Skeletal muscle tissue (tissue), 3 donors: ENCODE measurements at regions not wholly inside any gene's neighbourhood (a gene's known extent, or its start where the extent isn't known, plus 50 kb on each side); places are given as distances from the start of the nearest gene placed in this dataset.

Experiments
- H3K27ac ChIP-seq: one replicate; pipeline ENCODE4 v1.7.0; 2013; ENCODE audit warnings: mild to moderate bottlenecking, low read depth, low read length, inconsistent platforms
- H3K27me3 ChIP-seq, 3 donors: one replicate each; pipeline ENCODE4 v1.7.0; 2013; ENCODE audit warnings: low read length in 3 of 3; ENCODE audit not compliant: control insufficient read depth in 3 of 3, insufficient read depth in 3 of 3
- H3K36me3 ChIP-seq, 3 donors: one replicate each; pipeline ENCODE4 v1.7.0; 2013; ENCODE audit warnings: low read length in 3 of 3; ENCODE audit not compliant: control insufficient read depth in 3 of 3, insufficient read depth in 3 of 3
- H3K4me1 ChIP-seq, 3 donors: one replicate each; pipeline ENCODE4 v1.7.0; 2013; ENCODE audit warnings: low read length in 3 of 3, mild to moderate bottlenecking in 3 of 3; ENCODE audit not compliant: control insufficient read depth in 3 of 3, insufficient read depth in 3 of 3
- H3K4me3 ChIP-seq, 3 donors: one replicate each; pipeline ENCODE4 v1.7.0; 2013; ENCODE audit warnings: low read length in 3 of 3
- H3K9ac ChIP-seq, 3 donors: one replicate each; pipeline ENCODE4 v1.7.0; 2013; ENCODE audit warnings: low read length in 3 of 3, mild to moderate bottlenecking in 3 of 3, moderate library complexity in 2 of 3, low read depth in 1 of 3
- H3K9me3 ChIP-seq, 3 donors: one replicate each; pipeline ENCODE4 v1.7.0; 2013; ENCODE audit warnings: low read length in 3 of 3; ENCODE audit not compliant: control insufficient read depth in 3 of 3
- donor health status: Osteomylitis.

DNA sequence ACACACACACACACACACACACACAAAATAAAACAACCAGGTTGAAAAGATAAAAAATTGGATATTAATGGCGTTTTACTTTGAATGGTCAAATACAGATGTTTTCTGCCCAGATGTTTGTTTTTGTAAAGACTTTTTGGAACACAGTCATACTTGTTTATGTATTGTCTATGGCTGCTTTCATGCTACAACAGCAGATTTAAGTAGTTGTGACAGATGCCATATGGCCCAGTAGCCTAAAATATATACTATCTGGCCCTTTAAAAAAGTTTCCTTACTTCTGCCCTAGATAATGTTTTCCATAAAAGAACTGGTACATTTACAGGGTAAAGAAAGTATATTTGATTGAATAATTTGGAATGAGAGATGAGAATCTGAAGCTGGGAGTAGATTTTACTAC lies 1362.8 kb upstream of the SEL1L start:
- Histone ChIP-seq H3K4me1 (no peaks in the 10 kb centered on the region), H3K9ac (no peak overlapping the region), H3K27me3 (no peaks in the 10 kb centered on the region), H3K9me3 (no peaks in the 10 kb centered on the region), H3K4me3 (no peak overlapping the region), H3K36me3 (no peaks in the 10 kb centered on the region), H3K27ac (no peak overlapping the region)

DNA sequence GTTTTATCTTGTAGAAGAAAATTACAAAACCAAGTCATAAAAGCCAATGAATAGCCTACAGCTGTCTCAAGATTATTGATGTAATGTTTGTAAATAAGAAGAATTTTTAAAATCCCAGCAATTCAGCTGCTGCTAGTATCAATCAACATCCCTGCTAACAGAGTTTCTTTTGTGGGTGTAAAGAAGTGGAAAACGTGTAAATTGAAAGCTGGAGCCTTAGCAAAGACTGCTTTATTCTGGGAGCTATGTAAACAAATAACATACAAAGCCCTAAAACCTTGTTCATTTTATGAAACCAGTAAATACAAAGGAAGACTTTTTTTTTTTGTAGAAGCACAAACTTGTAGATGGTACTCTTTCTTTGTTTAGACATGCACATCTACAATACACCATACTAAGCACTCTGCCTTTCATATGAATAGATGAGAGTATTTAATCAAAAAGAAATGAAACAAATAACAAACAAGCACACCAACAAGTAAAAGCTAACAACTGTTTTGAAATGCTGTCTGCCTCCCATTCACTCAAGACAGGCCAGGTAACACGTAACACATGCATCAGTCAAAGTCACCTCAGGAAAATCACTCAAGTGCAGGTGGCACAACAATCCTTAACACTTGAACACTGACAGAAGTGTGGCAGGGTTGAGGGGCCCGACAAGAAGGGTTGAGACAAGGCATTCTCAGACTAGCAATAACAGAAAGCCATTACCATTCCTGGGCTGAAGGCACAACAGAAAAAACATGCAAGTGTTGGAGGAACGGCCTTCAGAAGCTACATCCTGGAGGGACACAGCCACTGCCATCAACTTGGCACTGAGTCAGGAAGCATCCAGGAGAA lies 1364.0 kb upstream of the SEL1L start:
- no peaks in the 10 kb centered on the region for H3K36me3 ChIP-seq
- H3K9ac ChIP-seq = no peak overlapping the region
- H3K9me3 ChIP-seq = no peaks in the 10 kb centered on the region
- no peaks in the 10 kb centered on the region for H3K27me3 ChIP-seq
- no peaks in the 10 kb centered on the region for H3K4me1 ChIP-seq
- H3K4me3 ChIP-seq = no peak overlapping the region
- no peak overlapping the region for H3K27ac ChIP-seq

DNA sequence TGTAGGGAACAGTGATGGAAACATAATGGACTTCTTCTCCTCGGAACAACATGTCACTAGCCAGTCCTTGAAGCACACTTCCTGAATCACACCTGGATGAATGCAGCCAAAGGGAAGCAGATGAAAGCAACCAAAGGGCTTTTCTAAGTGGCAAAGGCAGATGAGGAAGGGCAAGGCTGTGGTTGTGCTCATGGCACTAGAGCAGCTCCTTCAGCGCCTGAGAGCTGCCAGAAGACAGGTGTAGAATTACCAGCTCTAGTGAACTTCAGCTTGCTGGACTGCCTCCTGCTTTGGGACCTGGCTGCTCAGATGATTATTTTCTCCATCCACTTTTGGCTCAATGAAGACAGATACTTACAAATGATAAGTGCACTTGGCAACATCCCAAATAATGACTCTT lies 1372.1 kb upstream of the SEL1L start:
- Histone ChIP-seq H3K4me1 (no peaks in the 10 kb centered on the region), H3K9me3 (no peaks in the 10 kb centered on the region), H3K27me3 (no peaks in the 10 kb centered on the region), H3K4me3 (no peak overlapping the region), H3K9ac (no peak overlapping the region), H3K27ac (no peak overlapping the region), H3K36me3 (no peaks in the 10 kb centered on the region)

- H3K4me3 ChIP-seq = no peak overlapping the region
- H3K9me3 ChIP-seq = no peaks in the 10 kb centered on the region
- no peak overlapping the region for H3K27ac ChIP-seq
- H3K4me1 ChIP-seq = no peaks in the 10 kb centered on the region
- no peaks in the 10 kb centered on the region for H3K36me3 ChIP-seq
- no peaks in the 10 kb centered on the region for H3K27me3 ChIP-seq
- no peak overlapping the region for H3K9ac ChIP-seq
These were observed 1378.3 kb upstream of the SEL1L start for GRCh38 chr14:82911930-82912329.

GRCh38 chr14:82913396-82913795 lies 1379.7 kb upstream of the SEL1L start:
- no peaks in the 10 kb centered on the region for H3K9me3 ChIP-seq
- H3K27ac ChIP-seq = no peak overlapping the region
- H3K36me3 ChIP-seq = no peaks in the 10 kb centered on the region
- H3K4me3 ChIP-seq = no peak overlapping the region
- no peak overlapping the region for H3K9ac ChIP-seq
- no peaks in the 10 kb centered on the region for H3K27me3 ChIP-seq
- H3K4me1 ChIP-seq = no peaks in the 10 kb centered on the region

GRCh38 chr14:82915381-82915780 lies 1381.7 kb upstream of the SEL1L start:
- Histone ChIP-seq H3K4me1 (no peaks in the 10 kb centered on the region), H3K36me3 (no peaks in the 10 kb centered on the region), H3K27me3 (no peaks in the 10 kb centered on the region), H3K9ac (no peak overlapping the region), H3K9me3 (no peaks in the 10 kb centered on the region), H3K4me3 (no peak overlapping the region), H3K27ac (no peak overlapping the region)

DNA sequence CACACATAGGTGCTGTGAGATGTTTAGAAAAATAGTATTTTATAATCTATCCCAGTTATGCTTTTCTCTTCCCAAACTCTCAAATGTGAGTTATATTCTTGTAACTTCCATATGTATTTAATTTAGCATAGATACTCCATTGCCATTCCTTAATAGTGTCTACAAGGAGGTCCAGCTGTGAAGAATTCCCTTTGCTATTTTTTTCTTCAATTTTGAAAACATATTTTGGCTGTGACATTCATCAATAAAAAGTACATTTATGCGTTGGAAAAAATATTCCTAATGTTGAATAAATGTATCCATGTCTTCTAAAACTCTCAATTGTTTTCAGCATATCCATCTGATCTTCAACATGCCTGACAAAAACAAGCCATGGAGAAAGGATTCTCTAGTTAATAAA lies 1402.0 kb upstream of the SEL1L start:
- H3K4me1 ChIP-seq = no peaks in the 10 kb centered on the region
- H3K36me3 ChIP-seq = no peaks in the 10 kb centered on the region
- no peak overlapping the region for H3K9ac ChIP-seq
- H3K27me3 ChIP-seq = no peaks in the 10 kb centered on the region
- H3K9me3 ChIP-seq = no peaks in the 10 kb centered on the region
- no peak overlapping the region for H3K27ac ChIP-seq
- no peak overlapping the region for H3K4me3 ChIP-seq

DNA sequence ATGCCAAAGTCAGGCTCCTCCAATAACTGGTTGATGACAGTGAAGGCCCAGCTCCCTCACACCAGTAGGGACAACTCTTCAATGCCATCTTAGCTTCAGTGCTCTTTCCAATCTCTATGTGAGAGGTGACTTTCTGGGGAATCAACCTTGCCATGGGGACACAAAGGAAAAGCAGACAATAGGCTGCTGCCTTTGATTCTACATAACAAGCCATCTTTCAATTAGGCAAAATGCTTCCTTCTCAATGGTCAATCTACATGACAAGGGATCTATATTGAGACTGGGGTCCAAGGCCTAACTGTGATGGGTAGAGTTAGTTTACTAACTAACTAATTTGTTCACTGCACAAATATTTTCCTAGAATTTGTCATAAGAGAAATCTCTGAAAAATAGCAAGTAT lies 1417.5 kb upstream of the SEL1L start:
- H3K9ac ChIP-seq = no peak overlapping the region
- no peak overlapping the region for H3K27ac ChIP-seq
- no peak overlapping the region for H3K4me3 ChIP-seq
- no peaks in the 10 kb centered on the region for H3K4me1 ChIP-seq
- H3K27me3 ChIP-seq = no peaks in the 10 kb centered on the region
- H3K9me3 ChIP-seq = no peaks in the 10 kb centered on the region
- H3K36me3 ChIP-seq = no peaks in the 10 kb centered on the region

DNA sequence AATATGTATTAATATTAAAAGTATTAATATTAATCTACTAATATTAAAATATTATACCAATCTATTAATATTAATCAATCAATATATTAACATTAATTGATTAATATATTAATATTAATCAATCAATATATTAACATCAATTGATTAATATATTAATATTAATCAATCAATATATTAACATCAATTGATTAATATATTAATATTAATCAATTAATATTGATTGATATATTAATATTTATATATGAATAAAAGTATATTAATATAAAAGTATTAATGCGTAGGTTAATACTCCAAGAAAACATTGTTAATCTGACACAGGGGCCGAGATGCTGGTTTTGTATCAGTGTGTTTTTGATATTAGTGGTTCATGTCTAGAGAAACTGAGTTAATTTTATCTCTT lies 1430.1 kb upstream of the SEL1L start:
- Histone ChIP-seq H3K27me3 (no peaks in the 10 kb centered on the region), H3K4me1 (no peaks in the 10 kb centered on the region), H3K9ac (no peak overlapping the region), H3K4me3 (no peak overlapping the region), H3K9me3 (no peaks in the 10 kb centered on the region), H3K27ac (no peak overlapping the region), H3K36me3 (no peaks in the 10 kb centered on the region)

DNA sequence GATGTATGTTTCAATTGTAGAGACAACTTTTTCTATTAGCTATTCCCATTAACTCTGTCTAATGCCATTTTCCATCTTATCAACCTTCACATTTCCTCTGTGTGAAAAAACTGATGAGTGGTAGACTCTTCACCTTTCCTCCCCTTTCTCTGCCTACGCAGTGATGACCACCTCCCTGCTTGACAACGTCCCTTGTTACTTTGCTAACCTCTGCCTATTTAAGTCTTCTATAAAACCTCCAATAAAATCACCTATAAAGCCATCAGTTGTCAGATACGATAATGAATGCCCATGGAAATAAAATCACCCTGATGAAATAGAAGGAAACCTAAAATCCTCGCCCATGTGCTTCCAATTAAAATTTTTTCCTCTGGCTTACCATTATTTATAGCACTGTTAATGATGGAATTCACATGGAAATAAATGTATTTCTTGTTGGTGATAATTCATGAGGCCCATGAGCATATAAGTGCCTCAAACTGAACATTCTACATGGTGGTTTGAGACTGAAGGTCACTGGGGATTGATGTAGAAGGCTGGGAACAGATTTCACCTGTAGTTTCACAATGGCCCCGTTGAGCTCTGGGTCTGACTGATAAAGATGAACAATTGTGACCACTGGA lies 1454.0 kb upstream of the SEL1L start:
- Histone ChIP-seq H3K36me3 (no peaks in the 10 kb centered on the region), H3K27ac (no peak overlapping the region), H3K9me3 (no peaks in the 10 kb centered on the region), H3K4me3 (no peak overlapping the region), H3K27me3 (no peaks in the 10 kb centered on the region), H3K4me1 (no peaks in the 10 kb centered on the region), H3K9ac (no peak overlapping the region)
